ENCODE measurements at regions not wholly inside any gene's neighbourhood (a gene's known extent, or its start where the extent isn't known, plus 50 kb on each side); places are given as distances from the start of the nearest gene placed in this dataset.
A peak's percentile ranks its signal among the peaks of the same experiment; 100 is the strongest.

DNA sequence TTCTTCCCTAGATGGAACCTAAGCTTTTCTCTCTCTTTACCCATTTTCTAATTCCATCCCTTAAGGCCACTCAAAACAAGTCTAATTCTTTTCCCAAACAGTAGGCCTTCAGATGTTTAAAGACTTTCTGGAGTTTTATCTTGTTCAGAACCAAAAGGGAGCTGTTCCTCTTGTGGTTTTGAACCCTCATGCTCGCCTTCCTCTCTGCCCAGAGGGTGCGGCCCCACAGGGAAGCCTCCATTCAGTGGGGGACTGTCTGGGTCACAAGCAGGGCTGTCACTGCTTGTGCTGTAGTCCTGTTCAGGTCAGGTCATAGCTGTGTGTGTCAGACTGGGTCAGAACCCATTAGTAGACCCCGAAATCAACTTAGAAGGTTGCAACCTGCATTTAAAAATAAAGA, 56.5 kb downstream of the TET3 start:
- WGBS, 2 donors: 62 to 86% methylated on average over 3 of the region's 3 CpGs
- DNase-seq: peak in 1 of 2 donors; percentile 32
- peaks cover 16 to 31% (median 20%) of the 10 kb centered on the region in 4 donors for H3K4me1 ChIP-seq
- peak in 1 of 2 donors; percentile 34 for ATAC-seq (ENCODE audit: low FRiP score in 2 of 2)
- peak overlapping the region in 1 of 4 donors; percentile 6 for H3K27ac ChIP-seq
- peaks cover 0 to 2% (median 2%) of the 10 kb centered on the region in 4 donors for H3K36me3 ChIP-seq
- H3K9me3 ChIP-seq: no peaks in the 10 kb centered on the region
- H3K27me3 ChIP-seq: no peaks in the 10 kb centered on the region
- TF ChIP-seq POLR2AphosphoS5 (IDR thresholded peaks at IDR 0.05) (no peak), EP300 (IDR thresholded peaks at IDR 0.05) (no peak), POLR2A (IDR thresholded peaks at IDR 0.05) (no peak)
- TF ChIP-seq, protein P1, sequence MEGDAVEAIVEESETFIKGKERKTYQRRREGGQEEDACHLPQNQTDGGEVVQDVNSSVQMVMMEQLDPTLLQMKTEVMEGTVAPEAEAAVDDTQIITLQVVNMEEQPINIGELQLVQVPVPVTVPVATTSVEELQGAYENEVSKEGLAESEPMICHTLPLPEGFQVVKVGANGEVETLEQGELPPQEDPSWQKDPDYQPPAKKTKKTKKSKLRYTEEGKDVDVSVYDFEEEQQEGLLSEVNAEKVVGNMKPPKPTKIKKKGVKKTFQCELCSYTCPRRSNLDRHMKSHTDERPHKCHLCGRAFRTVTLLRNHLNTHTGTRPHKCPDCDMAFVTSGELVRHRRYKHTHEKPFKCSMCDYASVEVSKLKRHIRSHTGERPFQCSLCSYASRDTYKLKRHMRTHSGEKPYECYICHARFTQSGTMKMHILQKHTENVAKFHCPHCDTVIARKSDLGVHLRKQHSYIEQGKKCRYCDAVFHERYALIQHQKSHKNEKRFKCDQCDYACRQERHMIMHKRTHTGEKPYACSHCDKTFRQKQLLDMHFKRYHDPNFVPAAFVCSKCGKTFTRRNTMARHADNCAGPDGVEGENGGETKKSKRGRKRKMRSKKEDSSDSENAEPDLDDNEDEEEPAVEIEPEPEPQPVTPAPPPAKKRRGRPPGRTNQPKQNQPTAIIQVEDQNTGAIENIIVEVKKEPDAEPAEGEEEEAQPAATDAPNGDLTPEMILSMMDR (IDR thresholded peaks at IDR 0.05): no peak
- no peak overlapping the region for H3K4me3 ChIP-seq

- H3K27ac ChIP-seq: no peak overlapping the region
- TF ChIP-seq EP300 (IDR thresholded peaks at IDR 0.05): no peak
- TF ChIP-seq, protein P1 (IDR thresholded peaks at IDR 0.05): no peak
- no peak for TF ChIP-seq POLR2AphosphoS5 (IDR thresholded peaks at IDR 0.05)
- no peak for TF ChIP-seq POLR2A (IDR thresholded peaks at IDR 0.05)
- no peak overlapping the region for H3K4me3 ChIP-seq
- DNase-seq (no peak), ATAC-seq (ENCODE audit: low FRiP score in 2 of 2) (no peak)
- H3K36me3 ChIP-seq: peaks cover 0 to 8% (median 7%) of the 10 kb centered on the region in 4 donors
- WGBS, 2 donors: 96% methylated on average over 1 of the region's 1 CpG
- H3K9me3 ChIP-seq: no peaks in the 10 kb centered on the region
- no peaks in the 10 kb centered on the region for H3K27me3 ChIP-seq
- H3K4me1 ChIP-seq: peaks cover 11 to 26% (median 15%) of the 10 kb centered on the region in 4 donors
Measured at GRCh38 chr2:74041726-74042125, 57.0 kb downstream of the TET3 start.

- peaks cover 0 to 16% (median 15%) of the 10 kb centered on the region in 4 donors for H3K36me3 ChIP-seq
- no peaks in the 10 kb centered on the region for H3K27me3 ChIP-seq
- peaks cover 3 to 17% (median 7%) of the 10 kb centered on the region in 4 donors for H3K4me1 ChIP-seq
- H3K9me3 ChIP-seq: no peaks in the 10 kb centered on the region
- no peak overlapping the region for H3K27ac ChIP-seq
- ATAC-seq (ENCODE audit: low FRiP score in 2 of 2): no peak
- H3K4me3 ChIP-seq: no peak overlapping the region
- WGBS, 2 donors: 94 to 95% methylated on average over 3 of the region's 3 CpGs
- TF ChIP-seq EP300 (IDR thresholded peaks at IDR 0.05) (no peak), POLR2AphosphoS5 (IDR thresholded peaks at IDR 0.05) (no peak), POLR2A (IDR thresholded peaks at IDR 0.05) (no peak)
- TF ChIP-seq, protein P1 (IDR thresholded peaks at IDR 0.05): no peak
- DNase-seq: no peak
Measured at GRCh38 chr2:74042606-74043005, 57.9 kb downstream of the TET3 start.

GRCh38 chr2:74043345-74044329, 58.9 kb downstream of the TET3 start:
- H3K27me3 ChIP-seq: no peaks in the 10 kb centered on the region
- H3K9me3 ChIP-seq: no peaks in the 10 kb centered on the region
- WGBS, 2 donors: 85 to 88% methylated on average over 6 of the region's 6 CpGs
- ATAC-seq (ENCODE audit: low FRiP score in 2 of 2) (no peak), DNase-seq (no peak)
- H3K4me3 ChIP-seq: no peak overlapping the region
- H3K27ac ChIP-seq: no peak overlapping the region
- TF ChIP-seq EP300 (IDR thresholded peaks at IDR 0.05) (no peak), POLR2AphosphoS5 (IDR thresholded peaks at IDR 0.05) (no peak), POLR2A (IDR thresholded peaks at IDR 0.05) (no peak)
- TF ChIP-seq, protein P1 (IDR thresholded peaks at IDR 0.05): no peak
- peaks cover 0 to 27% (median 25%) of the 10 kb centered on the region in 4 donors for H3K36me3 ChIP-seq
- H3K4me1 ChIP-seq: peaks cover 0 to 7% (median 2%) of the 10 kb centered on the region in 4 donors
